H1 (cell line): ENCODE measurements at regions not wholly inside any gene's neighbourhood (a gene's known extent, or its start where the extent isn't known, plus 50 kb on each side); places are given as distances from the start of the nearest gene placed in this dataset.

ENCODE experiments used
- CTCF ChIA-PET: fragments of 300-600 bp; sonication (Branson Sonifier 250); formaldehyde crosslinking; loops from one replicate; lab custom pipeline; 2021; ENCODE audit not compliant: partially characterized antibody; lab: Charles Lee
- POLR2A ChIA-PET: fragments of 300-600 bp; sonication (Branson Sonifier 250); formaldehyde crosslinking; loops from one replicate; lab custom pipeline; 2021; ENCODE audit warnings: inconsistent platforms; ENCODE audit not compliant: partially characterized antibody; lab: Charles Lee
- DNase-seq, 2 experiments: peaks; one replicate each; pipeline versions ENCODE4 v3.0.0 to v3.0.0-alpha.2; 2010 to 2022; ENCODE audit warnings: low spot score in 2 of 2, low read depth in 1 of 2, mixed read lengths in 1 of 2
- FAIRE-seq: peaks from 2 replicates; lab custom pipeline; 2011; peaks lifted over from hg19 to GRCh38; lab: Jason Lieb, UNC
- H2AFZ ChIP-seq: 2 replicates; pipeline ENCODE4 v1.8.1; 2012; ENCODE audit warnings: low read length, inconsistent platforms
- H2AK5ac ChIP-seq: 2 replicates; pipeline ENCODE4 v1.6.1; 2013; ENCODE audit warnings: low read depth, low read length
- H2BK120ac ChIP-seq: replicated peaks from 2 replicates; pipeline ENCODE3; 2013; ENCODE audit warnings: low read depth, low read length, inconsistent platforms
- H2BK12ac ChIP-seq: 2 replicates; pipeline ENCODE4 v1.6.1; 2013; ENCODE audit warnings: low read depth, low read length
- H2BK15ac ChIP-seq: 2 replicates; pipeline ENCODE4 v1.6.1; 2013; ENCODE audit warnings: low read length
- H2BK20ac ChIP-seq: 2 replicates; pipeline ENCODE4 v1.6.1; 2013; ENCODE audit warnings: low read length
- H2BK5ac ChIP-seq: 2 replicates; pipeline ENCODE4 v1.6.1; 2013; ENCODE audit warnings: low read depth, low read length
- H3K14ac ChIP-seq: 2 replicates; pipeline ENCODE4 v1.6.1; 2013; ENCODE audit warnings: inconsistent platforms; ENCODE audit not compliant: insufficient read length
- H3K18ac ChIP-seq: 2 replicates; pipeline ENCODE4 v1.6.1; 2013; ENCODE audit warnings: low read length; ENCODE audit errors: extremely low read depth
- H3K23ac ChIP-seq: 2 replicates; pipeline ENCODE4 v1.6.1; 2013; ENCODE audit warnings: inconsistent platforms; ENCODE audit not compliant: insufficient read length
- H3K23me2 ChIP-seq: 2 replicates; pipeline ENCODE4 v1.6.1; 2013; ENCODE audit warnings: low read depth, low read length
- H3K27ac ChIP-seq: 2 replicates; pipeline ENCODE4 v1.6.1; 2011; ENCODE audit warnings: low read depth, low read length, inconsistent platforms
- H3K27me3 ChIP-seq, 4 experiments: replicated peaks in 1 of 4; 1 replicate in 1 of 4; 2 replicates in 3 of 4; pipeline versions ENCODE4 v1.6.1 to v1.8.1; 2011 to 2013; ENCODE audit warnings: low read length in 3 of 4, mild to moderate bottlenecking in 3 of 4, inconsistent platforms in 2 of 4, mixed read lengths in 2 of 4, moderate library complexity in 1 of 4; ENCODE audit not compliant: control insufficient read depth in 3 of 4, insufficient read depth in 3 of 4; ENCODE audit errors: extremely low read depth in 1 of 4
- H3K36me3 ChIP-seq, 4 experiments: 2 replicates each; pipeline versions ENCODE4 v1.6.1 to v1.8.1; 2011 to 2013; ENCODE audit warnings: mild to moderate bottlenecking in 4 of 4, low read length in 3 of 4, moderate library complexity in 2 of 4, control low read depth in 1 of 4, inconsistent platforms in 1 of 4; ENCODE audit not compliant: insufficient read depth in 4 of 4, control insufficient read depth in 2 of 4
- H3K4ac ChIP-seq: replicated peaks from 2 replicates; pipeline ENCODE3; 2013; ENCODE audit warnings: low read length, low read depth, mixed read lengths, inconsistent platforms; ENCODE audit not compliant: insufficient read length
- H3K4me1 ChIP-seq, 4 experiments: replicated peaks in 1 of 4; 1 replicate in 1 of 4; 2 replicates in 3 of 4; pipeline versions ENCODE4 v1.6.1 to v1.8.1; 2011 to 2013; ENCODE audit warnings: low read length in 3 of 4, inconsistent platforms in 2 of 4, mixed read lengths in 1 of 4; ENCODE audit not compliant: insufficient read depth in 4 of 4, control insufficient read depth in 3 of 4
- H3K4me2 ChIP-seq, 2 experiments: 2 replicates each; pipeline versions ENCODE4 v1.6.1 to v1.8.1; 2011 to 2013; ENCODE audit warnings: low read depth in 2 of 2, low read length in 2 of 2, control low read depth in 1 of 2, inconsistent platforms in 1 of 2, mild to moderate bottlenecking in 1 of 2; ENCODE audit not compliant: insufficient read depth in 1 of 2
- H3K4me3 ChIP-seq, 4 experiments: fragments of 200-600, 300-600 bp in 1 of 4; sonication (generic), shearing (Covaris generic), sonication (Bioruptor Twin) in 1 of 4; 2 replicates each; pipeline versions ENCODE4 v1.5.1 to v1.8.1; 2011 to 2016; ENCODE audit warnings: low read length in 4 of 4, low read depth in 3 of 4, control low read depth in 2 of 4, inconsistent platforms in 2 of 4, mild to moderate bottlenecking in 2 of 4, mixed read lengths in 1 of 4, moderate library complexity in 1 of 4; ENCODE audit not compliant: insufficient read depth in 2 of 4; ENCODE audit errors: extremely low read depth in 1 of 4
- H3K56ac ChIP-seq: replicated peaks from 2 replicates; pipeline ENCODE3; 2013; ENCODE audit warnings: low read depth, mild to moderate bottlenecking, mixed read lengths, low read length, inconsistent platforms; ENCODE audit not compliant: insufficient read length
- H3K79me1 ChIP-seq: 2 replicates; pipeline ENCODE4 v1.6.1; 2013; ENCODE audit warnings: low read depth, low read length, control low read depth
- H3K79me2 ChIP-seq, 2 experiments: 2 replicates each; pipeline versions ENCODE4 v1.6.1 to v1.8.1; 2012 to 2013; ENCODE audit warnings: low read length in 2 of 2, mild to moderate bottlenecking in 2 of 2, inconsistent platforms in 1 of 2; ENCODE audit not compliant: insufficient read depth in 2 of 2, control insufficient read depth in 1 of 2
- H3K9ac ChIP-seq, 4 experiments: replicated peaks in 1 of 4; 1 replicate in 1 of 4; 2 replicates in 3 of 4; pipeline versions ENCODE4 v1.6.1 to v1.8.1; 2011 to 2013; ENCODE audit warnings: low read depth in 3 of 4, low read length in 3 of 4, control low read depth in 2 of 4, mild to moderate bottlenecking in 2 of 4, moderate library complexity in 2 of 4, inconsistent platforms in 1 of 4; ENCODE audit errors: extremely low read depth in 1 of 4
- H3K9me3 ChIP-seq, 2 experiments: 2 replicates each; pipeline versions ENCODE4 v1.6.1 to v1.8.1; 2012 to 2013; ENCODE audit warnings: mild to moderate bottlenecking in 2 of 2, moderate library complexity in 2 of 2, control low read depth in 1 of 2, inconsistent platforms in 1 of 2, low read depth in 1 of 2, low read length in 1 of 2, mixed read lengths in 1 of 2; ENCODE audit not compliant: insufficient read depth in 2 of 2
- H4K20me1 ChIP-seq, 2 experiments: replicated peaks in 1 of 2; 2 replicates each; pipeline versions ENCODE3 to v1.8.1; 2011 to 2013; ENCODE audit warnings: inconsistent platforms in 2 of 2, low read length in 2 of 2, mild to moderate bottlenecking in 1 of 2; ENCODE audit not compliant: insufficient read depth in 2 of 2, control insufficient read depth in 1 of 2
- H4K5ac ChIP-seq: 2 replicates; pipeline ENCODE4 v1.6.1; 2013; ENCODE audit warnings: low read length, low read depth, mixed read lengths, inconsistent platforms; ENCODE audit not compliant: insufficient read length
- H4K8ac ChIP-seq: 2 replicates; pipeline ENCODE4 v1.8.0; 2013; ENCODE audit warnings: mild to moderate bottlenecking, moderate library complexity, low read length, inconsistent platforms; ENCODE audit not compliant: insufficient read depth; ENCODE audit errors: extremely low read depth
- H4K91ac ChIP-seq: replicated peaks from 2 replicates; pipeline ENCODE3; 2013; ENCODE audit warnings: low read length, mixed read lengths, inconsistent platforms; ENCODE audit not compliant: insufficient read length
- EGR1 ChIP-seq: IDR thresholded peaks from 2 replicates; pipeline ENCODE4 v1.6.1; 2011; ENCODE audit warnings: low read depth, low read length, borderline replicate concordance
- KDM4A ChIP-seq: IDR thresholded peaks from one replicate; pipeline ENCODE4 v1.7.1; 2012; ENCODE audit warnings: low read depth, mild to moderate bottlenecking, moderate library complexity, low read length, inconsistent platforms; ENCODE audit not compliant: severe bottlenecking
- POU5F1 ChIP-seq: IDR thresholded peaks from 2 replicates; pipeline ENCODE4 v1.6.1; 2011; ENCODE audit warnings: low read depth, mild to moderate bottlenecking, low read length, moderate library complexity
- SIRT6 ChIP-seq: IDR thresholded peaks from one replicate; pipeline ENCODE4 v1.7.1; 2012; ENCODE audit warnings: low read length, inconsistent platforms
- SP1 ChIP-seq: IDR thresholded peaks from 2 replicates; pipeline ENCODE4 v1.6.1; 2011; ENCODE audit warnings: low read depth, low read length
- TAF1 ChIP-seq: IDR thresholded peaks from 2 replicates; pipeline ENCODE4 v1.6.1; 2011; ENCODE audit warnings: mild to moderate bottlenecking, low read depth, low read length
- TBP ChIP-seq: IDR thresholded peaks from 2 replicates; pipeline ENCODE4 v1.6.1; 2011; ENCODE audit warnings: low read depth, low read length, improper control_type of control experiment
- TCF12 ChIP-seq: IDR thresholded peaks from 2 replicates; pipeline ENCODE4 v1.6.1; 2011; ENCODE audit warnings: low read depth, mild to moderate bottlenecking, low read length
- WGBS, 2 experiments: shearing (Covaris generic) in 1 of 2; methylation state at CpG; one replicate each; pipeline versions ENCODE4 v1.1.6 to v1.1.7; 2013 to 2015; ENCODE audit warnings: low lambda C conversion rate in 2 of 2, mixed read lengths in 2 of 2, inconsistent platforms in 1 of 2, low coverage in 1 of 2, missing lambda C conversion rate in 1 of 2; ENCODE audit not compliant: insufficient replicate concordance in 2 of 2, insufficient coverage in 1 of 2, insufficient read length in 1 of 2; ENCODE audit errors: extremely low coverage in 1 of 2, missing lambda C conversion rate in 1 of 2; 5-methylcytosine and 5-hydroxymethylcytosine counted together

- Histone ChIP-seq H3K56ac (no peak overlapping the region), H2BK12ac (no peak overlapping the region), H4K91ac (no peak overlapping the region), H3K4me1 (peaks cover 0 to 8% (median 1%) of the 10 kb centered on the region in 4 experiments; a peak in 3 of 7 replicates), H2BK20ac (no peak overlapping the region), H2BK120ac (no peak overlapping the region), H3K79me2 (no peaks in the 10 kb centered on the region), H3K79me1 (no peaks in the 10 kb centered on the region), H2AFZ (no peak overlapping the region), H3K27me3 (no peaks in the 10 kb centered on the region), H4K5ac (no peak overlapping the region), H4K8ac (no peak overlapping the region), H3K27ac (no peak overlapping the region), H3K4me3 (no peak overlapping the region), H3K36me3 (no peaks in the 10 kb centered on the region), H2BK5ac (no peak overlapping the region), H3K4me2 (no peak overlapping the region), H3K23ac (no peak overlapping the region), H3K4ac (no peak overlapping the region), H4K20me1 (no peaks in the 10 kb centered on the region), H3K9ac (no peak overlapping the region), H3K18ac (no peak overlapping the region), H2AK5ac (no peak overlapping the region), H3K9me3 (no peaks in the 10 kb centered on the region), H3K14ac (no peak overlapping the region), H2BK15ac (no peak overlapping the region), H3K23me2 (no peaks in the 10 kb centered on the region; the same call in 1 of the 2 replicates)
- POLR2A ChIA-PET = no interaction called here
- TF ChIP-seq TBP (no peak), POU5F1 (no peak), EGR1 (no peak), KDM4A (no peak), TCF12 (no peak), SIRT6 (no peak), TAF1 (no peak), SP1 (no peak)
- CTCF ChIA-PET = interaction anchor here (0.6 to 1.6 kb wide), 4 partner anchors 49 to 191 kb away, joined by 3 to 5 read pairs (median 4); no protein-coding TSS in a partner anchor
- DNase-seq (no peak), FAIRE-seq (no peak)
- 84% methylated on average over 2 of the region's 2 CpGs; no CpG with 5 or more reads in 1 of the 2 experiments for WGBS, 2 experiments
Measured at GRCh38 chr12:114218136-114218535, 187.8 kb downstream of the TBX5 start.
